H1 (cell line): ENCODE measurements at regions not wholly inside any gene's neighbourhood (a gene's known extent, or its start where the extent isn't known, plus 50 kb on each side); places are given as distances from the start of the nearest gene placed in this dataset.

Experiments used
- CTCF ChIA-PET: fragments of 300-600 bp; sonication (Branson Sonifier 250); formaldehyde crosslinking; loops from one replicate; lab custom pipeline; 2021; ENCODE audit not compliant: partially characterized antibody; lab: Charles Lee
- POLR2A ChIA-PET: fragments of 300-600 bp; sonication (Branson Sonifier 250); formaldehyde crosslinking; loops from one replicate; lab custom pipeline; 2021; ENCODE audit warnings: inconsistent platforms; ENCODE audit not compliant: partially characterized antibody; lab: Charles Lee
- DNase-seq, 2 experiments: peaks; one replicate each; pipeline versions ENCODE4 v3.0.0 to v3.0.0-alpha.2; 2010 to 2022; ENCODE audit warnings: low spot score in 2 of 2, low read depth in 1 of 2, mixed read lengths in 1 of 2
- FAIRE-seq: peaks from 2 replicates; lab custom pipeline; 2011; peaks lifted over from hg19 to GRCh38; lab: Jason Lieb, UNC
- H2AFZ ChIP-seq: 2 replicates; pipeline ENCODE4 v1.8.1; 2012; ENCODE audit warnings: low read length, inconsistent platforms
- H2AK5ac ChIP-seq: 2 replicates; pipeline ENCODE4 v1.6.1; 2013; ENCODE audit warnings: low read depth, low read length
- H2BK120ac ChIP-seq: replicated peaks from 2 replicates; pipeline ENCODE3; 2013; ENCODE audit warnings: low read depth, low read length, inconsistent platforms
- H2BK12ac ChIP-seq: 2 replicates; pipeline ENCODE4 v1.6.1; 2013; ENCODE audit warnings: low read depth, low read length
- H2BK15ac ChIP-seq: 2 replicates; pipeline ENCODE4 v1.6.1; 2013; ENCODE audit warnings: low read length
- H2BK20ac ChIP-seq: 2 replicates; pipeline ENCODE4 v1.6.1; 2013; ENCODE audit warnings: low read length
- H2BK5ac ChIP-seq: 2 replicates; pipeline ENCODE4 v1.6.1; 2013; ENCODE audit warnings: low read depth, low read length
- H3K14ac ChIP-seq: 2 replicates; pipeline ENCODE4 v1.6.1; 2013; ENCODE audit warnings: inconsistent platforms; ENCODE audit not compliant: insufficient read length
- H3K18ac ChIP-seq: 2 replicates; pipeline ENCODE4 v1.6.1; 2013; ENCODE audit warnings: low read length; ENCODE audit errors: extremely low read depth
- H3K23ac ChIP-seq: 2 replicates; pipeline ENCODE4 v1.6.1; 2013; ENCODE audit warnings: inconsistent platforms; ENCODE audit not compliant: insufficient read length
- H3K23me2 ChIP-seq: 2 replicates; pipeline ENCODE4 v1.6.1; 2013; ENCODE audit warnings: low read depth, low read length
- H3K27ac ChIP-seq: 2 replicates; pipeline ENCODE4 v1.6.1; 2011; ENCODE audit warnings: low read depth, low read length, inconsistent platforms
- H3K27me3 ChIP-seq, 4 experiments: replicated peaks in 1 of 4; 1 replicate in 1 of 4; 2 replicates in 3 of 4; pipeline versions ENCODE4 v1.6.1 to v1.8.1; 2011 to 2013; ENCODE audit warnings: low read length in 3 of 4, mild to moderate bottlenecking in 3 of 4, inconsistent platforms in 2 of 4, mixed read lengths in 2 of 4, moderate library complexity in 1 of 4; ENCODE audit not compliant: control insufficient read depth in 3 of 4, insufficient read depth in 3 of 4; ENCODE audit errors: extremely low read depth in 1 of 4
- H3K36me3 ChIP-seq, 4 experiments: 2 replicates each; pipeline versions ENCODE4 v1.6.1 to v1.8.1; 2011 to 2013; ENCODE audit warnings: mild to moderate bottlenecking in 4 of 4, low read length in 3 of 4, moderate library complexity in 2 of 4, control low read depth in 1 of 4, inconsistent platforms in 1 of 4; ENCODE audit not compliant: insufficient read depth in 4 of 4, control insufficient read depth in 2 of 4
- H3K4ac ChIP-seq: replicated peaks from 2 replicates; pipeline ENCODE3; 2013; ENCODE audit warnings: low read length, low read depth, mixed read lengths, inconsistent platforms; ENCODE audit not compliant: insufficient read length
- H3K4me1 ChIP-seq, 4 experiments: replicated peaks in 1 of 4; 1 replicate in 1 of 4; 2 replicates in 3 of 4; pipeline versions ENCODE4 v1.6.1 to v1.8.1; 2011 to 2013; ENCODE audit warnings: low read length in 3 of 4, inconsistent platforms in 2 of 4, mixed read lengths in 1 of 4; ENCODE audit not compliant: insufficient read depth in 4 of 4, control insufficient read depth in 3 of 4
- H3K4me2 ChIP-seq, 2 experiments: 2 replicates each; pipeline versions ENCODE4 v1.6.1 to v1.8.1; 2011 to 2013; ENCODE audit warnings: low read depth in 2 of 2, low read length in 2 of 2, control low read depth in 1 of 2, inconsistent platforms in 1 of 2, mild to moderate bottlenecking in 1 of 2; ENCODE audit not compliant: insufficient read depth in 1 of 2
- H3K4me3 ChIP-seq, 4 experiments: fragments of 200-600, 300-600 bp in 1 of 4; sonication (generic), shearing (Covaris generic), sonication (Bioruptor Twin) in 1 of 4; 2 replicates each; pipeline versions ENCODE4 v1.5.1 to v1.8.1; 2011 to 2016; ENCODE audit warnings: low read length in 4 of 4, low read depth in 3 of 4, control low read depth in 2 of 4, inconsistent platforms in 2 of 4, mild to moderate bottlenecking in 2 of 4, mixed read lengths in 1 of 4, moderate library complexity in 1 of 4; ENCODE audit not compliant: insufficient read depth in 2 of 4; ENCODE audit errors: extremely low read depth in 1 of 4
- H3K56ac ChIP-seq: replicated peaks from 2 replicates; pipeline ENCODE3; 2013; ENCODE audit warnings: low read depth, mild to moderate bottlenecking, mixed read lengths, low read length, inconsistent platforms; ENCODE audit not compliant: insufficient read length
- H3K79me1 ChIP-seq: 2 replicates; pipeline ENCODE4 v1.6.1; 2013; ENCODE audit warnings: low read depth, low read length, control low read depth
- H3K79me2 ChIP-seq, 2 experiments: 2 replicates each; pipeline versions ENCODE4 v1.6.1 to v1.8.1; 2012 to 2013; ENCODE audit warnings: low read length in 2 of 2, mild to moderate bottlenecking in 2 of 2, inconsistent platforms in 1 of 2; ENCODE audit not compliant: insufficient read depth in 2 of 2, control insufficient read depth in 1 of 2
- H3K9ac ChIP-seq, 4 experiments: replicated peaks in 1 of 4; 1 replicate in 1 of 4; 2 replicates in 3 of 4; pipeline versions ENCODE4 v1.6.1 to v1.8.1; 2011 to 2013; ENCODE audit warnings: low read depth in 3 of 4, low read length in 3 of 4, control low read depth in 2 of 4, mild to moderate bottlenecking in 2 of 4, moderate library complexity in 2 of 4, inconsistent platforms in 1 of 4; ENCODE audit errors: extremely low read depth in 1 of 4
- H3K9me3 ChIP-seq, 2 experiments: 2 replicates each; pipeline versions ENCODE4 v1.6.1 to v1.8.1; 2012 to 2013; ENCODE audit warnings: mild to moderate bottlenecking in 2 of 2, moderate library complexity in 2 of 2, control low read depth in 1 of 2, inconsistent platforms in 1 of 2, low read depth in 1 of 2, low read length in 1 of 2, mixed read lengths in 1 of 2; ENCODE audit not compliant: insufficient read depth in 2 of 2
- H4K20me1 ChIP-seq, 2 experiments: replicated peaks in 1 of 2; 2 replicates each; pipeline versions ENCODE3 to v1.8.1; 2011 to 2013; ENCODE audit warnings: inconsistent platforms in 2 of 2, low read length in 2 of 2, mild to moderate bottlenecking in 1 of 2; ENCODE audit not compliant: insufficient read depth in 2 of 2, control insufficient read depth in 1 of 2
- H4K5ac ChIP-seq: 2 replicates; pipeline ENCODE4 v1.6.1; 2013; ENCODE audit warnings: low read length, low read depth, mixed read lengths, inconsistent platforms; ENCODE audit not compliant: insufficient read length
- H4K8ac ChIP-seq: 2 replicates; pipeline ENCODE4 v1.8.0; 2013; ENCODE audit warnings: mild to moderate bottlenecking, moderate library complexity, low read length, inconsistent platforms; ENCODE audit not compliant: insufficient read depth; ENCODE audit errors: extremely low read depth
- H4K91ac ChIP-seq: replicated peaks from 2 replicates; pipeline ENCODE3; 2013; ENCODE audit warnings: low read length, mixed read lengths, inconsistent platforms; ENCODE audit not compliant: insufficient read length
- ASH2L ChIP-seq: fragments of 200-600, 300-600 bp; sonication (generic); IDR thresholded peaks from one replicate; pipeline ENCODE4 v1.7.1; 2017; ENCODE audit warnings: low read length
- BCL11A ChIP-seq, 2 experiments: IDR thresholded peaks; one replicate each; pipeline ENCODE4 v1.6.1; 2011; ENCODE audit warnings: low read depth in 2 of 2, low read length in 2 of 2, mild to moderate bottlenecking in 2 of 2
- BRCA1 ChIP-seq: IDR thresholded peaks from 2 replicates; pipeline ENCODE4 v1.6.1; 2012; ENCODE audit warnings: low read depth, low read length, improper control_type of control experiment
- CBX8 ChIP-seq: fragments of 300-800, 300-1000 bp; sonication (generic); IDR thresholded peaks from 2 replicates; pipeline ENCODE4 v1.7.1; 2016; ENCODE audit warnings: low read depth, low read length, borderline replicate concordance
- CEBPB ChIP-seq: IDR thresholded peaks from 2 replicates; pipeline ENCODE4 v1.6.1; 2012; ENCODE audit warnings: low read depth, low read length
- CHD1 ChIP-seq: IDR thresholded peaks from 2 replicates; pipeline ENCODE4 v1.6.1; 2012; ENCODE audit warnings: low read depth, low read length, improper control_type of control experiment
- CTBP2 ChIP-seq: IDR thresholded peaks from 2 replicates; pipeline ENCODE4 v1.7.0; 2011; ENCODE audit warnings: borderline replicate concordance, mild to moderate bottlenecking, moderate library complexity, mixed read lengths, low read length; ENCODE audit not compliant: insufficient read depth, insufficient read length
- EGR1 ChIP-seq: IDR thresholded peaks from 2 replicates; pipeline ENCODE4 v1.6.1; 2011; ENCODE audit warnings: low read depth, low read length, borderline replicate concordance
- JUN ChIP-seq: IDR thresholded peaks from 2 replicates; pipeline ENCODE4 v1.6.1; 2011; ENCODE audit warnings: low read depth, mild to moderate bottlenecking, improper control_type of control experiment, low read length
- JUND ChIP-seq: IDR thresholded peaks from 2 replicates; pipeline ENCODE4 v1.6.1; 2011; ENCODE audit warnings: mild to moderate bottlenecking, improper control_type of control experiment, low read length
- KDM4A ChIP-seq: IDR thresholded peaks from one replicate; pipeline ENCODE4 v1.7.1; 2012; ENCODE audit warnings: low read depth, mild to moderate bottlenecking, moderate library complexity, low read length, inconsistent platforms; ENCODE audit not compliant: severe bottlenecking
- NRF1 ChIP-seq: IDR thresholded peaks from 2 replicates; pipeline ENCODE4 v1.6.1; 2011; ENCODE audit warnings: mild to moderate bottlenecking, low read depth, low read length, improper control_type of control experiment
- SP1 ChIP-seq: IDR thresholded peaks from 2 replicates; pipeline ENCODE4 v1.6.1; 2011; ENCODE audit warnings: low read depth, low read length
- TCF12 ChIP-seq: IDR thresholded peaks from 2 replicates; pipeline ENCODE4 v1.6.1; 2011; ENCODE audit warnings: low read depth, mild to moderate bottlenecking, low read length
- TEAD4 ChIP-seq: IDR thresholded peaks from 2 replicates; pipeline ENCODE4 v1.6.1; 2012; ENCODE audit warnings: low read depth, low read length, inconsistent platforms, mixed read lengths
- WGBS, 2 experiments: shearing (Covaris generic) in 1 of 2; methylation state at CpG; one replicate each; pipeline versions ENCODE4 v1.1.6 to v1.1.7; 2013 to 2015; ENCODE audit warnings: low lambda C conversion rate in 2 of 2, mixed read lengths in 2 of 2, inconsistent platforms in 1 of 2, low coverage in 1 of 2, missing lambda C conversion rate in 1 of 2; ENCODE audit not compliant: insufficient replicate concordance in 2 of 2, insufficient coverage in 1 of 2, insufficient read length in 1 of 2; ENCODE audit errors: extremely low coverage in 1 of 2, missing lambda C conversion rate in 1 of 2; 5-methylcytosine and 5-hydroxymethylcytosine counted together
- TF ChIP-seq, protein P1 (sequence below): IDR thresholded peaks from 2 replicates; pipeline ENCODE4 v1.6.1; 2011; ENCODE audit warnings: low read length, improper control_type of control experiment

DNA sequence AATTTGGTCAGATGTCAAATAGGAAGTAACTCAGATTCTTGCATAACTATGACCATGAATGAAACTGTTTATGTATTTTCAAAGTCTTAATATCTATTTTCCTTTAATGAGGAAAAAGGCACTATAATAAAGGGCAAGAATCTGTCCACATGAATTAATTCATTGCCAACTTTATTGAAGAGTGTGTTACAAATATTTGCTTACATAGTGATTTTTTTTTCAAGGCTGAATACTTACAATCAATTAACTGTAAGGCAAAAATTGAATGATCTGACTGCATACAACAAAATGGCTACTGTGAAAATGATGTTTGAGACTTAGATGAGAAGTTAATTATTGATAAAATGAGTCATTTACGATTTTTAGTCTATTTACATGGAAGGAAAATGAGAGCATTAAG lies 475.0 kb downstream of the DNAJB9 start:
- Histone ChIP-seq H2BK12ac (no peak overlapping the region), H3K4me1 (no peaks in the 10 kb centered on the region), H3K36me3 (no peaks in the 10 kb centered on the region), H3K27me3 (no peaks in the 10 kb centered on the region), H4K91ac (no peak overlapping the region), H2AFZ (no peak overlapping the region), H3K9me3 (no peaks in the 10 kb centered on the region), H3K9ac (no peak overlapping the region), H3K79me1 (no peaks in the 10 kb centered on the region), H3K27ac (no peak overlapping the region), H3K23me2 (no peaks in the 10 kb centered on the region; the same call in 1 of the 2 replicates), H3K4me2 (no peak overlapping the region), H2AK5ac (no peak overlapping the region), H2BK120ac (no peak overlapping the region), H3K56ac (no peak overlapping the region), H2BK5ac (no peak overlapping the region), H2BK20ac (no peak overlapping the region), H2BK15ac (no peak overlapping the region), H3K4ac (no peak overlapping the region), H3K4me3 (no peak overlapping the region), H3K23ac (no peak overlapping the region), H3K18ac (no peak overlapping the region), H4K8ac (no peak overlapping the region), H3K79me2 (no peaks in the 10 kb centered on the region), H3K14ac (no peak overlapping the region), H4K5ac (no peak overlapping the region), H4K20me1 (no peaks in the 10 kb centered on the region)
- no peak for TF ChIP-seq JUN
- no peak for TF ChIP-seq CEBPB
- no peak for TF ChIP-seq TCF12
- no peak for TF ChIP-seq KDM4A
- no peak for TF ChIP-seq ASH2L
- TF ChIP-seq CTBP2: no peak
- no peak for TF ChIP-seq EGR1
- no peak for TF ChIP-seq BRCA1
- no peak for TF ChIP-seq TEAD4
- TF ChIP-seq CBX8: no peak
- no peak for TF ChIP-seq BCL11A (IDR thresholded peaks at IDR 0.05; ENCODE audit: low read depth in 2 of 2, low read length in 2 of 2)
- TF ChIP-seq JUND: no peak
- no peak for TF ChIP-seq CHD1
- TF ChIP-seq NRF1: no peak
- TF ChIP-seq, protein P1, sequence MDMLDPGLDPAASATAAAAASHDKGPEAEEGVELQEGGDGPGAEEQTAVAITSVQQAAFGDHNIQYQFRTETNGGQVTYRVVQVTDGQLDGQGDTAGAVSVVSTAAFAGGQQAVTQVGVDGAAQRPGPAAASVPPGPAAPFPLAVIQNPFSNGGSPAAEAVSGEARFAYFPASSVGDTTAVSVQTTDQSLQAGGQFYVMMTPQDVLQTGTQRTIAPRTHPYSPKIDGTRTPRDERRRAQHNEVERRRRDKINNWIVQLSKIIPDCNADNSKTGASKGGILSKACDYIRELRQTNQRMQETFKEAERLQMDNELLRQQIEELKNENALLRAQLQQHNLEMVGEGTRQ: no peak
- TF ChIP-seq SP1: no peak
- FAIRE-seq (no peak), DNase-seq (no peak)
- ChIA-PET POLR2A (no interaction called here), CTCF (interaction anchor here (0.7 kb wide), 1 partner anchor 24 kb away, joined by 3 read pairs; no protein-coding TSS in a partner anchor)
- 65 to 86% methylated on average over 1 of the region's 1 CpG for WGBS, 2 experiments
